Vagina (tissue), 2 donors: ENCODE measurements at regions not wholly inside any gene's neighbourhood (a gene's known extent, or its start where the extent isn't known, plus 50 kb on each side); places are given as distances from the start of the nearest gene placed in this dataset.
A peak's percentile ranks its signal among the peaks of the same experiment; 100 is the strongest.

Experiments
- DNase-seq, 2 donors: peaks; one replicate each; pipeline ENCODE4 v3.0.0-alpha.2; 2017; ENCODE audit errors: extremely low spot score in 2 of 2
- H3K27ac ChIP-seq: fragments of 200-600 bp; sonication (generic); one replicate; pipeline ENCODE4 v1.5.1; 2019
- H3K27me3 ChIP-seq: fragments of 200-600 bp; sonication (generic); one replicate; pipeline ENCODE4 v1.5.1; 2019
- H3K36me3 ChIP-seq, 2 donors: fragments of 200-600 bp; sonication (generic); one replicate each; pipeline ENCODE4 v1.5.1; 2017 to 2019
- H3K4me1 ChIP-seq: fragments of 200-600 bp; sonication (generic); one replicate; pipeline ENCODE4 v1.5.1; 2019
- H3K4me3 ChIP-seq, 2 donors: fragments of 200-600 bp; sonication (generic); 1 replicate in 1 of 2; 2 replicates in 1 of 2; pipeline ENCODE4 v1.5.1; 2016 to 2019
- H3K9me3 ChIP-seq: fragments of 200-600 bp; sonication (generic); one replicate; pipeline ENCODE4 v1.5.1; 2019
- POLR2A ChIP-seq, 2 donors: fragments of 450-650 bp; IDR thresholded peaks; one replicate each; pipeline ENCODE4 v1.6.1; 2017; ENCODE audit warnings: antibody characterized with exemption in 2 of 2, mild to moderate bottlenecking in 2 of 2, moderate library complexity in 2 of 2
- POLR2AphosphoS5 ChIP-seq, 2 donors: sonication (generic); formaldehyde crosslinking; IDR thresholded peaks; one replicate each; pipeline ENCODE4 v1.9.0; 2017; ENCODE audit warnings: antibody characterized with exemption in 2 of 2, mild to moderate bottlenecking in 2 of 2, low read depth in 1 of 2; ENCODE audit not compliant: insufficient read depth in 1 of 2
- intact Hi-C: fragments of 100-400 bp; cut with DNase I; formaldehyde crosslinking; loops from one replicate; pipeline ENCODE4 v1.15.1; 2023
- TF ChIP-seq, protein P1 (sequence below), 3 experiments: fragments of 450-650 bp in 2 of 3; fragments of 200-600 bp in 1 of 3; sonication (generic) in 1 of 3; IDR thresholded peaks; one replicate each; pipeline ENCODE4 v1.5.1; 2017 to 2019; ENCODE audit warnings: antibody characterized with exemption in 3 of 3, mild to moderate bottlenecking in 2 of 3, moderate library complexity in 2 of 3

DNA sequence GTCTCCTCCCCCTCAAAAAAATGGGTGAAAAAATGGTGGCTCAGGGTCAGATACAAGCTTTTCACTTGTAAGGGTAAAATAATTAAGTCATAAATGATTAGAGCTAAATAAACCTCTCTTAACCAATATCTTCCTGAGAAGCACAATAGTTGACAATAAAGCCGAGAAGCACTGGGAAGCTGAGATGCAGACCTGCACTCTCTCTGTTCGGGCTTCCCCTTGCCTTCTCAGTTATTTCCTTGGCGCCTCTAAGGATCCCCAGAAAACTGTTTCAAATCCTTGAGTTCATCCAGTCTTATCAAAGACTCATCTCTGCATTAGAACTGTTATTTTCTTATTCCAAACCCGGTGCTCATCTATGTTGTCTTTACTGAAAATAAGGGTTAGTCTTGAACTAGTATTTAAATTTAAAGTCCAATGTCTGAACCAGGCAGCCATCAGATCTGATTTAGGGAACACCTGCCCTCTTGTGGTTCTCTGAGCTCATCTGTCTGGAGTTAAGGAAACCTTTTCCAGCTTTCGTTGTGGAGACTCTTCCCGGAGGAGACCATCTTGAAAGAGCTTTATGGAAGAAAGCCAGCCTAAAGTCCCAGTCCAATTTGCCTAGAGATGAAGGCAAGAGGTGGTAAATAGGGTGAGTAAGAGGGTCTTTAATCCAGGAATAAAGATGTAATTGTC lies 256.4 kb upstream of the MCTP2 start:
- no peaks in the 10 kb centered on the region for H3K27me3 ChIP-seq
- peaks cover 3% of the 10 kb centered on the region for H3K4me1 ChIP-seq
- intact Hi-C loops, result no loop called here
- no peaks in the 10 kb centered on the region for H3K36me3 ChIP-seq
- no peak for TF ChIP-seq POLR2A (IDR thresholded peaks at IDR 0.05)
- TF ChIP-seq, protein P1, sequence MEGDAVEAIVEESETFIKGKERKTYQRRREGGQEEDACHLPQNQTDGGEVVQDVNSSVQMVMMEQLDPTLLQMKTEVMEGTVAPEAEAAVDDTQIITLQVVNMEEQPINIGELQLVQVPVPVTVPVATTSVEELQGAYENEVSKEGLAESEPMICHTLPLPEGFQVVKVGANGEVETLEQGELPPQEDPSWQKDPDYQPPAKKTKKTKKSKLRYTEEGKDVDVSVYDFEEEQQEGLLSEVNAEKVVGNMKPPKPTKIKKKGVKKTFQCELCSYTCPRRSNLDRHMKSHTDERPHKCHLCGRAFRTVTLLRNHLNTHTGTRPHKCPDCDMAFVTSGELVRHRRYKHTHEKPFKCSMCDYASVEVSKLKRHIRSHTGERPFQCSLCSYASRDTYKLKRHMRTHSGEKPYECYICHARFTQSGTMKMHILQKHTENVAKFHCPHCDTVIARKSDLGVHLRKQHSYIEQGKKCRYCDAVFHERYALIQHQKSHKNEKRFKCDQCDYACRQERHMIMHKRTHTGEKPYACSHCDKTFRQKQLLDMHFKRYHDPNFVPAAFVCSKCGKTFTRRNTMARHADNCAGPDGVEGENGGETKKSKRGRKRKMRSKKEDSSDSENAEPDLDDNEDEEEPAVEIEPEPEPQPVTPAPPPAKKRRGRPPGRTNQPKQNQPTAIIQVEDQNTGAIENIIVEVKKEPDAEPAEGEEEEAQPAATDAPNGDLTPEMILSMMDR (IDR thresholded peaks at IDR 0.05), result peak in 2 of 3 experiments; percentile 33 to 53
- peak in 1 of 2 donors; percentile 17 for TF ChIP-seq POLR2AphosphoS5 (IDR thresholded peaks at IDR 0.05; ENCODE audit: insufficient read depth in 1 of 2, low read depth in 1 of 2)
- no peaks in the 10 kb centered on the region for H3K9me3 ChIP-seq
- no peak overlapping the region for H3K4me3 ChIP-seq
- DNase-seq, result no peak
- H3K27ac ChIP-seq, result no peak overlapping the region

DNA sequence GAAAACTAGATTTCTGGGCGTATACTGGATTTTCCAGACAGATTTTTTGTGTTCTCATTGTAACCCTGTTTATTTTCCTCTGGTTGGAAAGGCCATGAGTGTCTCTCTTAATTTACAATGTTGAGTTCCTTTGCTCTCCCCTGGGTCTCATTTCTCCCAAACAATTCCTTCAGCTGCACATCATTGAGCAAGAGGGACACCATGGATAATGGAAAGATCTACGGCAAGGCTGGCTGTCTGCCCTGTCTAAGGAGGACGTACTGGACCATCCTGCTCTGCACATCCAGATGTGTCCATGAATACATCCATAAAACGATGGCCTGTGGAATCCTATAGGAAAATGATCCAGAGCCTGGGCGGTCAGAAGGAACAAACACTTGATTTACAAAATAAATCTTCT lies 258.1 kb upstream of the MCTP2 start:
- Histone ChIP-seq H3K4me1 (no peaks in the 10 kb centered on the region), H3K27me3 (no peaks in the 10 kb centered on the region), H3K36me3 (no peaks in the 10 kb centered on the region), H3K4me3 (no peak overlapping the region), H3K27ac (no peak overlapping the region), H3K9me3 (no peaks in the 10 kb centered on the region)
- intact Hi-C loops, result no loop called here
- TF ChIP-seq POLR2A (IDR thresholded peaks at IDR 0.05), result no peak
- peak; percentile 15 to 36 for TF ChIP-seq POLR2AphosphoS5 (IDR thresholded peaks at IDR 0.05; ENCODE audit: insufficient read depth in 1 of 2, low read depth in 1 of 2)
- TF ChIP-seq, protein P1 (IDR thresholded peaks at IDR 0.05), result no peak
- DNase-seq, result no peak

DNA sequence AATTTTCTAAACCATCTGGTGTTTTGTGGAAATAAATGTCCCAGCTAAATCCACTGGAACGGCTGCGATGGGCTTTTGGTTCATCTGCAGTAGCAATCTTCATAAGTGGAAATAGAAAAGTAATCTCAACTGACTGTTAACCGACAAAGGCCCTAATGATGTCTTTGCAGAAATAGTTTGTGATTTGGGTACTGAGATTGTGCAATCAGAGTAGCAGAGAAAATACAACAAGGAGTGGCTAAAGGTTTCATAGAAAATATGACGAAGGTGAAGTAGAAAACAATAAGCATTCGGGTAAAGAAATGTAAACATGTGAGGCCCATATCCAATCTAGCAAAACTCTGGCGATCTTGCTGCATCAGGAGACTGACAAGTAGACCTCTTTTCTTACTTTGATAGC lies 262.6 kb upstream of the MCTP2 start:
- Histone ChIP-seq H3K4me1 (no peaks in the 10 kb centered on the region), H3K27ac (no peak overlapping the region), H3K36me3 (no peaks in the 10 kb centered on the region), H3K4me3 (no peak overlapping the region), H3K9me3 (no peaks in the 10 kb centered on the region), H3K27me3 (no peaks in the 10 kb centered on the region)
- no peak for TF ChIP-seq POLR2AphosphoS5 (IDR thresholded peaks at IDR 0.05; ENCODE audit: insufficient read depth in 1 of 2, low read depth in 1 of 2)
- no peak for TF ChIP-seq POLR2A (IDR thresholded peaks at IDR 0.05)
- TF ChIP-seq, protein P1 (IDR thresholded peaks at IDR 0.05), result no peak
- DNase-seq, result no peak
- intact Hi-C loops, result no loop called here

DNA sequence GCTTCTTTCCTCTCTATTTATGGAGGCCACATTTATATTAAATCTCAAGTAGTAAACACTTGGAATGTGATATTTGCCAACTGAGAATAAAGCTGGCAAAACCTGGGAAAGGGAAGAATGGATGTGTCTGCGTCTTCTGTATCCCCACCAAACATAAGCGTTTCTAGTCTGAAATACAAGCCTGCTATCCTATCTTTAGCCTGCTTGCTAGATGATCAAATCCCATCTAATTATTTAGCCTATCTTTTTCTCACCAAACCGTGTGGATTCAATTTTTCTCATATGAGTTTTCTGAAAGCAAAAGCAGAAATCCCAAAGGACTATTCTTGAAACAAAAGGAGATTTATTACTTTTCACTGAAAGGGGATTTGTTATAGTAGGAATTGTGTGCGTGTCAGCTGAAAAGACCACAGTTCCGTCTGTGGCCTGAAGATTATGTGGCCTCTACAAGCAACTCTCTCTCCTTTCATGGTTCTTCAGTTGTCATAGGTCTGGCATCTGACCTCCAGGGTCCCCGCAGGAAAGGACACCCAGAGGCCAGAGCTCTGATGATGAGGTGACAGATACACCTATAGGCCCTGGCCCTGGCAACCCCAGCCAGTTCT lies 266.0 kb upstream of the MCTP2 start:
- Histone ChIP-seq H3K4me3 (no peak overlapping the region), H3K27ac (no peak overlapping the region), H3K4me1 (no peaks in the 10 kb centered on the region), H3K27me3 (no peaks in the 10 kb centered on the region), H3K9me3 (no peaks in the 10 kb centered on the region), H3K36me3 (no peaks in the 10 kb centered on the region)
- intact Hi-C loops, result no loop called here
- TF ChIP-seq POLR2AphosphoS5 (IDR thresholded peaks at IDR 0.05; ENCODE audit: insufficient read depth in 1 of 2, low read depth in 1 of 2) (no peak), POLR2A (IDR thresholded peaks at IDR 0.05) (no peak)
- TF ChIP-seq, protein P1 (IDR thresholded peaks at IDR 0.05), result no peak
- no peak for DNase-seq

DNA sequence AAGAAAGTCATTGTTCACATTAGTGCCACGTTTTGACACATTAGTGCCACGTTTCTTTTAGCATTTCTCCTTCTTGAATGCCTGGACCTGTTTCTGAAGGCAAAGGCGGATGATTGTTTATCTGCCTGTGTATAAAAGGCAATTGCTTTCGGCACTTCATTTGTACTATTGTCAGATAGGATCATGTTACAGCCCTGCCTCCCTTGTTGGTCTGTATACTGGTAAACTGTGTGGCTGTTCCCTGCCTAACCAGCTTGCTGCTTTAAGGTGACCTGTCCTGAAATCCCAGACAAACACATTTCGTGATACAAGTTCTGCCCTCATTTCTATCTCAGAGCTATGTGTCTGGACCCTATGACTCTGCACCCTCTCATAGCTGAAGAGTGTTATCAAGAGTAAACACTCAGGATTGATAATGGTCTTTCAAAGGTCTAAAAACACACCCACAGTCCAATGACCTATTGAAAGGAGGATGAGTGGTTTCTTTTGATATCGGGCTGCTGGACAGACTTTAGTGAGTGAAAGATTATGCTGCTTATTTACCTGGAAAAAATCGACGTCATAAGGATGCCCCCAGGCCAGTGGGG lies 276.3 kb upstream of the MCTP2 start:
- Histone ChIP-seq H3K4me3 (no peak overlapping the region), H3K27ac (no peak overlapping the region), H3K36me3 (no peaks in the 10 kb centered on the region), H3K9me3 (no peaks in the 10 kb centered on the region), H3K4me1 (no peaks in the 10 kb centered on the region), H3K27me3 (no peaks in the 10 kb centered on the region)
- TF ChIP-seq POLR2AphosphoS5 (IDR thresholded peaks at IDR 0.05; ENCODE audit: insufficient read depth in 1 of 2, low read depth in 1 of 2) (no peak), POLR2A (IDR thresholded peaks at IDR 0.05) (no peak)
- TF ChIP-seq, protein P1 (IDR thresholded peaks at IDR 0.05), result no peak
- intact Hi-C loops, result no loop called here
- no peak for DNase-seq
